GM12878 (cell line): ENCODE measurements at regions not wholly inside any gene's neighbourhood (a gene's known extent, or its start where the extent isn't known, plus 50 kb on each side); places are given as distances from the start of the nearest gene placed in this dataset.
"Not testable (repeated sequence)": the region's sequence is repeated elsewhere in the genome, so short reads cannot be mapped to it uniquely, and the experiment has no call there.

Experiments used
- ATAC-seq: fragments of 200-7000 bp; cut with Tn5 transposase; 3 replicates; pipeline ENCODE4 v1.9.1; 2020; ENCODE audit warnings: mild to moderate bottlenecking, moderate library complexity
- BruUV-seq: library from RNA; stranded (reverse); fragments of 400-500 nt; replicated peaks from 2 replicates; lab custom pipeline; 2021; lab: Mats Ljungman, UMichigan
- CTCF ChIA-PET: fragments of 300-600 bp; sonication (Branson Sonifier 250); formaldehyde crosslinking; extraction: SDS; loops from one replicate; lab custom pipeline; 2021; ENCODE audit warnings: inconsistent platforms; lab: Yijun Ruan, JAX
- POLR2A ChIA-PET: fragments of 350-600 bp; formaldehyde crosslinking; extraction: SDS; loops from one replicate; lab custom pipeline; 2021; ENCODE audit warnings: inconsistent platforms; lab: Charles Lee
- RAD21 ChIA-PET: fragments of 300-600 bp; sonication (Branson Sonifier 250); formaldehyde crosslinking; loops from one replicate; lab custom pipeline; 2023; ENCODE audit warnings: antibody characterized with exemption; ENCODE audit not compliant: unreplicated experiment; lab: Charles Lee
- SMC1A ChIA-PET: fragments of 300-600 bp; sonication (Branson Sonifier 250); formaldehyde crosslinking; loops from one replicate; lab custom pipeline; 2023; ENCODE audit not compliant: unreplicated experiment, uncharacterized antibody; lab: Charles Lee
- DNase-seq: peaks from one replicate; pipeline ENCODE4 v3.0.0-alpha.2; 2011; ENCODE audit warnings: low read depth, low spot score
- FAIRE-seq: peaks from 3 replicates; lab custom pipeline; 2011; peaks lifted over from hg19 to GRCh38; lab: Jason Lieb, UNC
- H2AFZ ChIP-seq: 2 replicates; pipeline ENCODE4 v1.6.0; 2011; ENCODE audit warnings: low read depth, low read length, control low read depth; ENCODE audit not compliant: control insufficient read depth
- H3K27ac ChIP-seq: 2 replicates; pipeline ENCODE4 v1.5.1; 2011; ENCODE audit warnings: control low read depth; ENCODE audit not compliant: control insufficient read depth, insufficient read depth
- H3K27me3 ChIP-seq, 2 experiments: replicated peaks in 1 of 2; 2 replicates each; pipeline versions ENCODE4 v1.6.0 to v1.6.1; 2011; ENCODE audit warnings: low read length in 1 of 2; ENCODE audit not compliant: control insufficient read depth in 2 of 2, insufficient read depth in 2 of 2
- H3K36me3 ChIP-seq, 2 experiments: 2 replicates each; pipeline ENCODE4 v1.5.1; 2011; ENCODE audit warnings: low read length in 1 of 2; ENCODE audit not compliant: control insufficient read depth in 2 of 2, insufficient read depth in 2 of 2
- H3K4me1 ChIP-seq: 2 replicates; pipeline ENCODE4 v1.6.1; 2011; ENCODE audit warnings: mild to moderate bottlenecking, low read length, moderate library complexity, mixed read lengths; ENCODE audit not compliant: control insufficient read depth, insufficient read depth
- H3K4me2 ChIP-seq: 2 replicates; pipeline ENCODE4 v1.6.0; 2011; ENCODE audit warnings: control low read depth; ENCODE audit not compliant: control insufficient read depth, insufficient read depth
- H3K4me3 ChIP-seq: fragments of 200-600 bp; sonication (generic); 2 replicates; pipeline ENCODE4 v1.5.1; 2016
- H3K79me2 ChIP-seq: 2 replicates; pipeline ENCODE4 v1.6.0; 2011; ENCODE audit warnings: low read length; ENCODE audit not compliant: control insufficient read depth, insufficient read depth
- H3K9ac ChIP-seq: 2 replicates; pipeline ENCODE4 v1.8.0; 2011; ENCODE audit warnings: low read length, control low read depth, mixed read lengths; ENCODE audit not compliant: control insufficient read depth, insufficient read depth
- H3K9me3 ChIP-seq: replicated peaks from 3 replicates; pipeline ENCODE4 v1.5.1; 2011; ENCODE audit warnings: mild to moderate bottlenecking, low read length; ENCODE audit not compliant: control insufficient read depth, insufficient read depth
- H4K20me1 ChIP-seq: 2 replicates; pipeline ENCODE4 v1.6.0; 2011; ENCODE audit not compliant: control insufficient read depth, insufficient read depth
- BRCA1 ChIP-seq: IDR thresholded peaks from 2 replicates; pipeline ENCODE4 v1.6.1; 2011; ENCODE audit warnings: low read depth, low read length, improper control_type of control experiment
- E2F8 ChIP-seq: fragments of 450-650 bp; IDR thresholded peaks from 2 replicates; pipeline ENCODE4 v1.6.1; 2018; ENCODE audit warnings: mild to moderate bottlenecking, low read depth, moderate library complexity; ENCODE audit not compliant: partially characterized antibody
- KDM1A ChIP-seq: fragments of 200-600 bp; sonication (generic); IDR thresholded peaks from 2 replicates; pipeline ENCODE4 v1.6.1; 2016; ENCODE audit warnings: borderline replicate concordance
- POU2F2 ChIP-seq: IDR thresholded peaks from 3 replicates; pipeline ENCODE4 v1.6.1; 2011; ENCODE audit warnings: low read depth, mild to moderate bottlenecking, low read length, borderline replicate concordance
- RFX5 ChIP-seq: IDR thresholded peaks from 2 replicates; pipeline ENCODE4 v1.6.1; 2011; ENCODE audit warnings: low read depth, low read length, improper control_type of control experiment
- WGBS: methylation state at CpG from one replicate; pipeline ENCODE4 v1.1.6; 2016; ENCODE audit warnings: low lambda C conversion rate; ENCODE audit not compliant: insufficient replicate concordance, insufficient coverage; ENCODE audit errors: missing lambda C conversion rate; 5-methylcytosine and 5-hydroxymethylcytosine counted together
- in situ Hi-C: fragments of 300-500 bp; cut with MboI; formaldehyde crosslinking; loops from 9 replicates; pipeline ENCODE4 v1.14.3; 2018; ENCODE audit warnings: mixed read lengths
- intact Hi-C: fragments of 100-400 bp; cut with micrococcal nuclease; formaldehyde crosslinking; loops from one replicate; pipeline ENCODE4 v1.14.2; 2022; ENCODE audit not compliant: unreplicated experiment
- TF ChIP-seq, protein P1 (sequence below): IDR thresholded peaks from 2 replicates; pipeline ENCODE4 v1.6.1; 2011; ENCODE audit warnings: mild to moderate bottlenecking, low read depth, low read length, moderate library complexity; ENCODE audit not compliant: insufficient replicate concordance

GRCh38 chr12:131269551-131269950 lies 315.8 kb downstream of the ADGRD1 start (continued):
- TF ChIP-seq E2F8 (no peak), POU2F2 (no peak), RFX5 (no peak), BRCA1 (no peak), KDM1A (no peak)
- TF ChIP-seq, protein P1, sequence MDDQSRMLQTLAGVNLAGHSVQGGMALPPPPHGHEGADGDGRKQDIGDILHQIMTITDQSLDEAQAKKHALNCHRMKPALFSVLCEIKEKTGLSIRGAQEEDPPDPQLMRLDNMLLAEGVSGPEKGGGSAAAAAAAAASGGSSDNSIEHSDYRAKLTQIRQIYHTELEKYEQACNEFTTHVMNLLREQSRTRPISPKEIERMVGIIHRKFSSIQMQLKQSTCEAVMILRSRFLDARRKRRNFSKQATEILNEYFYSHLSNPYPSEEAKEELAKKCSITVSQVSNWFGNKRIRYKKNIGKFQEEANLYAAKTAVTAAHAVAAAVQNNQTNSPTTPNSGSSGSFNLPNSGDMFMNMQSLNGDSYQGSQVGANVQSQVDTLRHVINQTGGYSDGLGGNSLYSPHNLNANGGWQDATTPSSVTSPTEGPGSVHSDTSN = no peak

DNA sequence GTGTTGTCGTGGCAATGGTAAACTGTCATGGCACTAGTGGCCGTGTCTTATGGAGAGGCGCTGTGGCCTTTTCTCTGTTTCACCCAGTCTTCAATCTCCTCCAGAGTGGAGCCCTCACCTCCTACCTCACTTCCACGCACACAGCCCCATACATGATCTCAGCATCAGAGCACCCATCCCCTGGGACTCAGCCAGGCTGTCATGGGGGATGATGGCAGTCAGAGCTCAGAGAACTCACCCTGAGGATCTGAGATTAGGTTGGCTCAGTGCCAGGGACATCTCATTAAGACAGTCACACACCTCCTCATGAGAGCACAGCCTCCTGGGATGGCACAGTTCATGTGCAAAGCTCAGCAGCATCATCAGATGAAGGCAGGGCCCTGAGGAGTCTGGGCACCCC lies 316.3 kb downstream of the ADGRD1 start:
- intact Hi-C loops, RAD21 ChIA-PET: not testable (repeated sequence)

More for the DNA sequence above, 316.3 kb downstream of the ADGRD1 start:
- BruUV-seq, in situ Hi-C loops, H3K27ac ChIP-seq, H3K79me2 ChIP-seq, DNase-seq, H3K36me3 ChIP-seq, POLR2A ChIA-PET, H3K9me3 ChIP-seq, H2AFZ ChIP-seq, H3K4me2 ChIP-seq, H4K20me1 ChIP-seq, H3K27me3 ChIP-seq, SMC1A ChIA-PET, FAIRE-seq, H3K4me1 ChIP-seq, H3K4me3 ChIP-seq, H3K9ac ChIP-seq, CTCF ChIA-PET: not testable (repeated sequence)
- ATAC-seq = peak; percentile 27
- 39% methylated on average over 4 of the region's 4 CpGs for WGBS
